Muscle of leg (tissue), 3 donors: ENCODE measurements at regions not wholly inside any gene's neighbourhood (a gene's known extent, or its start where the extent isn't known, plus 50 kb on each side); places are given as distances from the start of the nearest gene placed in this dataset.

ENCODE experiments used
- DNase-seq: peaks from one replicate; pipeline ENCODE4 v3.0.0; 2013
- H3K27ac ChIP-seq: one replicate; pipeline ENCODE4 v1.5.1; 2013; ENCODE audit warnings: mild to moderate bottlenecking, low read length, control low read depth
- H3K27me3 ChIP-seq: one replicate; pipeline ENCODE4 v1.6.1; 2013; ENCODE audit warnings: low read length; ENCODE audit not compliant: control insufficient read depth, insufficient read depth
- H3K36me3 ChIP-seq: one replicate; pipeline ENCODE4 v1.6.1; 2013; ENCODE audit warnings: low read length; ENCODE audit not compliant: control insufficient read depth, insufficient read depth
- H3K4me1 ChIP-seq: one replicate; pipeline ENCODE4 v1.6.1; 2013; ENCODE audit warnings: low read length; ENCODE audit not compliant: control insufficient read depth, insufficient read depth
- H3K4me3 ChIP-seq: one replicate; pipeline ENCODE4 v1.5.1; 2013; ENCODE audit warnings: low read length, control low read depth
- H3K9me3 ChIP-seq: replicated peaks from 2 replicates; pipeline ENCODE4 v1.6.1; 2013; ENCODE audit warnings: low read depth, low read length; ENCODE audit not compliant: control insufficient read depth
- WGBS: methylation state at CpG from one replicate; pipeline ENCODE4 v1.1.5; 2013; ENCODE audit warnings: missing lambda C conversion rate; ENCODE audit not compliant: insufficient coverage; 5-methylcytosine and 5-hydroxymethylcytosine counted together

- Histone ChIP-seq H3K4me3 (no peak overlapping the region), H3K27me3 (no peaks in the 10 kb centered on the region), H3K4me1 (no peaks in the 10 kb centered on the region), H3K27ac (no peak overlapping the region), H3K36me3 (no peaks in the 10 kb centered on the region), H3K9me3 (no peaks in the 10 kb centered on the region)
- DNase-seq, result no peak
- no CpG with 5 or more reads among the region's 3 CpGs for WGBS
Observed at GRCh38 chr5:14945450-14945849, 73.9 kb upstream of the ANKH start.

GRCh38 chr5:14944996-14945395, 73.4 kb upstream of the ANKH start:
- no CpG with 5 or more reads among the region's 3 CpGs for WGBS
- no peaks in the 10 kb centered on the region for H3K9me3 ChIP-seq
- no peaks in the 10 kb centered on the region for H3K36me3 ChIP-seq
- H3K4me3 ChIP-seq, result no peak overlapping the region
- no peak overlapping the region for H3K27ac ChIP-seq
- no peaks in the 10 kb centered on the region for H3K27me3 ChIP-seq
- DNase-seq, result no peak
- H3K4me1 ChIP-seq, result no peaks in the 10 kb centered on the region

GRCh38 chr5:14944350-14944739, 72.8 kb upstream of the ANKH start:
- DNase-seq, result no peak
- H3K27ac ChIP-seq, result no peak overlapping the region
- H3K4me1 ChIP-seq, result no peaks in the 10 kb centered on the region
- no peaks in the 10 kb centered on the region for H3K9me3 ChIP-seq
- no peak overlapping the region for H3K4me3 ChIP-seq
- no peaks in the 10 kb centered on the region for H3K27me3 ChIP-seq
- 70% methylated on average over 2 of the region's 4 CpGs for WGBS
- H3K36me3 ChIP-seq, result no peaks in the 10 kb centered on the region

GRCh38 chr5:14942212-14942611, 70.6 kb upstream of the ANKH start:
- no peaks in the 10 kb centered on the region for H3K27me3 ChIP-seq
- H3K4me1 ChIP-seq, result no peaks in the 10 kb centered on the region
- no peaks in the 10 kb centered on the region for H3K36me3 ChIP-seq
- H3K27ac ChIP-seq, result no peak overlapping the region
- no peaks in the 10 kb centered on the region for H3K9me3 ChIP-seq
- DNase-seq, result no peak
- H3K4me3 ChIP-seq, result no peak overlapping the region

- Histone ChIP-seq H3K36me3 (no peaks in the 10 kb centered on the region), H3K4me3 (no peak overlapping the region), H3K4me1 (no peaks in the 10 kb centered on the region), H3K27ac (peak overlapping the region; percentile 33), H3K9me3 (no peaks in the 10 kb centered on the region), H3K27me3 (no peaks in the 10 kb centered on the region)
- peak; percentile 72 for DNase-seq
- WGBS, result 30% methylated on average over 2 of the region's 5 CpGs
Observed at GRCh38 chr5:14937254-14937653, 65.7 kb upstream of the ANKH start.

- no peak overlapping the region for H3K4me3 ChIP-seq
- no peak for DNase-seq
- no peaks in the 10 kb centered on the region for H3K36me3 ChIP-seq
- no peaks in the 10 kb centered on the region for H3K27me3 ChIP-seq
- H3K9me3 ChIP-seq, result no peaks in the 10 kb centered on the region
- no CpG with 5 or more reads among the region's 2 CpGs for WGBS
- peak overlapping the region; percentile 33 for H3K27ac ChIP-seq
- no peaks in the 10 kb centered on the region for H3K4me1 ChIP-seq
Observed at GRCh38 chr5:14936588-14936987, 65.0 kb upstream of the ANKH start.

GRCh38 chr5:14935341-14935740, 63.8 kb upstream of the ANKH start:
- no CpG with 5 or more reads among the region's 3 CpGs for WGBS

GRCh38 chr5:14932902-14933469, 61.4 kb upstream of the ANKH start:
- Histone ChIP-seq H3K4me1 (no peaks in the 10 kb centered on the region), H3K27me3 (no peaks in the 10 kb centered on the region), H3K36me3 (no peaks in the 10 kb centered on the region), H3K9me3 (no peaks in the 10 kb centered on the region), H3K4me3 (no peak overlapping the region), H3K27ac (no peak overlapping the region)
- 100% methylated on average over 2 of the region's 7 CpGs for WGBS
- no peak for DNase-seq

More at GRCh38 chr5:14935341-14935740, 63.8 kb upstream of the ANKH start:
- peak; percentile 75 for DNase-seq
- Histone ChIP-seq H3K4me3 (no peak overlapping the region), H3K36me3 (no peaks in the 10 kb centered on the region), H3K27ac (no peak overlapping the region), H3K4me1 (no peaks in the 10 kb centered on the region), H3K27me3 (no peaks in the 10 kb centered on the region), H3K9me3 (no peaks in the 10 kb centered on the region)

- H3K27ac ChIP-seq, result no peak overlapping the region
- H3K4me1 ChIP-seq, result no peaks in the 10 kb centered on the region
- no CpG with 5 or more reads among the region's 3 CpGs for WGBS
- no peaks in the 10 kb centered on the region for H3K36me3 ChIP-seq
- no peak overlapping the region for H3K4me3 ChIP-seq
- no peaks in the 10 kb centered on the region for H3K9me3 ChIP-seq
- no peak for DNase-seq
- peaks cover 2% of the 10 kb centered on the region for H3K27me3 ChIP-seq
Observed at GRCh38 chr5:14930486-14930885, 58.9 kb upstream of the ANKH start.

GRCh38 chr5:14929293-14930065, 57.9 kb upstream of the ANKH start:
- Histone ChIP-seq H3K27ac (no peak overlapping the region), H3K27me3 (peaks cover 2% of the 10 kb centered on the region), H3K4me1 (no peaks in the 10 kb centered on the region), H3K9me3 (no peaks in the 10 kb centered on the region), H3K4me3 (no peak overlapping the region), H3K36me3 (no peaks in the 10 kb centered on the region)
- 80% methylated on average over 1 of the region's 5 CpGs for WGBS
- no peak for DNase-seq
